CD14-positive monocyte (primary cell): ENCODE measurements at regions not wholly inside any gene's neighbourhood (a gene's known extent, or its start where the extent isn't known, plus 50 kb on each side); places are given as distances from the start of the nearest gene placed in this dataset.
A peak's percentile ranks its signal among the peaks of the same experiment; 100 is the strongest.

ENCODE experiments used
- DNase-seq, 3 donors: peaks; one replicate each; pipeline ENCODE4 v3.0.0-alpha.2; 2011 to 2022
- H2AFZ ChIP-seq: 2 replicates; pipeline ENCODE4 v1.6.0; 2012; ENCODE audit warnings: mild to moderate bottlenecking, low read depth, low read length, inconsistent platforms; ENCODE audit not compliant: insufficient read depth, poor library complexity, severe bottlenecking
- H3K27ac ChIP-seq, 2 donors: 1 replicate in 1 of 2; 2 replicates in 1 of 2; pipeline ENCODE4 v1.5.1; 2012 to 2013; ENCODE audit warnings: low read length in 2 of 2, control low read depth in 1 of 2, inconsistent platforms in 1 of 2, low read depth in 1 of 2, mild to moderate bottlenecking in 1 of 2
- H3K27me3 ChIP-seq, 2 donors: one replicate each; pipeline versions ENCODE4 v1.6.0 to v1.6.1; 2011 to 2013; ENCODE audit warnings: low read length in 2 of 2; ENCODE audit not compliant: control insufficient read depth in 2 of 2, insufficient read depth in 2 of 2
- H3K36me3 ChIP-seq, 2 donors: replicated peaks in 1 of 2; 1 replicate in 1 of 2; 2 replicates in 1 of 2; pipeline versions ENCODE4 v1.5.1 to v1.6.1; 2012 to 2013; ENCODE audit warnings: low read length in 2 of 2, control low read depth in 1 of 2, inconsistent platforms in 1 of 2, mild to moderate bottlenecking in 1 of 2; ENCODE audit not compliant: insufficient read depth in 2 of 2, control insufficient read depth in 1 of 2
- H3K4me1 ChIP-seq, 2 donors: 1 replicate in 1 of 2; 2 replicates in 1 of 2; pipeline versions ENCODE4 v1.5.1 to v1.6.1; 2012 to 2013; ENCODE audit warnings: low read length in 2 of 2, control low read depth in 1 of 2, inconsistent platforms in 1 of 2, mild to moderate bottlenecking in 1 of 2, moderate library complexity in 1 of 2; ENCODE audit not compliant: insufficient read depth in 2 of 2, control insufficient read depth in 1 of 2
- H3K4me2 ChIP-seq: replicated peaks from 2 replicates; pipeline ENCODE3; 2012; ENCODE audit warnings: low read length, moderate library complexity, mild to moderate bottlenecking; ENCODE audit not compliant: poor library complexity, severe bottlenecking; ENCODE audit errors: extremely low read depth
- H3K4me3 ChIP-seq, 3 experiments: fragments of 200-600 bp in 1 of 3; sonication (generic) in 1 of 3; replicated peaks in 1 of 3; 1 replicate in 2 of 3; 2 replicates in 1 of 3; pipeline ENCODE4 v1.5.1; 2011 to 2013; ENCODE audit warnings: low read length in 3 of 3, mild to moderate bottlenecking in 3 of 3, control low read depth in 2 of 3, low read depth in 2 of 3, inconsistent platforms in 1 of 3, moderate library complexity in 1 of 3
- H3K79me2 ChIP-seq: 2 replicates; pipeline ENCODE4 v1.6.0; 2012; ENCODE audit warnings: mild to moderate bottlenecking, control low read depth, inconsistent platforms, low read length, moderate library complexity; ENCODE audit not compliant: insufficient read depth
- H3K9ac ChIP-seq: 2 replicates; pipeline ENCODE4 v1.6.0; 2017; ENCODE audit warnings: low read length, mild to moderate bottlenecking; ENCODE audit not compliant: insufficient read depth, poor library complexity, severe bottlenecking
- H3K9me3 ChIP-seq, 2 donors: replicated peaks in 1 of 2; 1 replicate in 1 of 2; 2 replicates in 1 of 2; pipeline versions ENCODE4 v1.5.1 to v1.6.1; 2012 to 2013; ENCODE audit warnings: low read length in 2 of 2, control low read depth in 1 of 2; ENCODE audit not compliant: control insufficient read depth in 1 of 2, insufficient read depth in 1 of 2
- H4K20me1 ChIP-seq: 2 replicates; pipeline ENCODE4 v1.6.0; 2012; ENCODE audit warnings: mild to moderate bottlenecking, low read length, control low read depth, moderate library complexity; ENCODE audit not compliant: insufficient read depth
- H3K27ac Mint-ChIP-seq, 7 donors: one replicate each; pipeline ENCODE4 v1.8.0; 2020; ENCODE audit warnings: mild to moderate bottlenecking in 7 of 7, mixed read lengths in 7 of 7, moderate library complexity in 6 of 7, inconsistent platforms in 2 of 7
- H3K27me3 Mint-ChIP-seq, 3 donors: one replicate each; pipeline ENCODE4 v1.8.0; 2021 to 2022; ENCODE audit warnings: low read depth in 3 of 3, mild to moderate bottlenecking in 3 of 3, mixed read lengths in 3 of 3, moderate library complexity in 3 of 3, inconsistent platforms in 1 of 3
- H3K36me3 Mint-ChIP-seq, 2 donors: one replicate each; pipeline ENCODE4 v1.8.0; 2020; ENCODE audit warnings: mixed read lengths in 2 of 2, inconsistent platforms in 1 of 2, mild to moderate bottlenecking in 1 of 2
- H3K4me1 Mint-ChIP-seq: one replicate; pipeline ENCODE4 v1.8.0; 2020; ENCODE audit warnings: mild to moderate bottlenecking, mixed read lengths
- H3K4me3 Mint-ChIP-seq, 2 donors: one replicate each; pipeline ENCODE4 v1.8.0; 2020; ENCODE audit warnings: mild to moderate bottlenecking in 2 of 2, mixed read lengths in 2 of 2, moderate library complexity in 1 of 2
- H3K9me3 Mint-ChIP-seq, 7 donors: one replicate each; pipeline ENCODE4 v1.8.0; 2020 to 2022; ENCODE audit warnings: mixed read lengths in 7 of 7, mild to moderate bottlenecking in 6 of 7, moderate library complexity in 6 of 7, inconsistent platforms in 2 of 7
- WGBS: methylation state at CpG from one replicate; pipeline ENCODE4 v1.1.5; 2013; ENCODE audit warnings: missing lambda C conversion rate; ENCODE audit not compliant: insufficient coverage; 5-methylcytosine and 5-hydroxymethylcytosine counted together
- intact Hi-C, 2 donors: fragments of 100-400 bp; cut with micrococcal nuclease; formaldehyde crosslinking; loops; one replicate each; pipeline versions ENCODE4 v1.15.0 to v1.15.1; 2023
- TF ChIP-seq, protein P1 (sequence below): fragments of 200-600 bp; IDR thresholded peaks from one replicate; pipeline ENCODE4 v1.8.0; 2022; ENCODE audit warnings: antibody characterized with exemption, mild to moderate bottlenecking

DNA sequence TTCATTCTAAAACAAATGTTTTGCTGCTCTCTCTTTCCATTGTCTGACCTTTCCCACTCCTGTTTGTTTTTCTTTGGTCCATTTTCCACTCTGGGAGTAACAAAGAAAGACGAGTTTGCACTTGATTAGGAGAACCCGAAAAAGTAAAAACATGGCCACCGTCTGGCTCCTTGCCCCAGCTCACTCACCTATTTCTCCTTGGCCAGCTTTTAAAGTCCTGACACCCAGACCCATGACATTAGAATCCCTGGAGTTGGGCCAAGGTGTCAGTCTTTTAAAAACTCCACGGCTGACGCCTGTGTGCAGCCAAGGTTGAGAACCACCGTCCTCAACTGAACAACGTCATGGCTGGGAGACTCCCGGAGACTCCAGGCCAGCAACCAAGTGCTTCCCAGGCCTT, 63.6 kb upstream of the FLT1 start:
- H3K9me3 ChIP-seq = no peaks in the 10 kb centered on the region
- H3K36me3 ChIP-seq = no peaks in the 10 kb centered on the region
- H3K4me3 Mint-ChIP-seq = no peak overlapping the region
- no peak overlapping the region for H3K4me3 ChIP-seq
- intact Hi-C loops = no loop called here
- H4K20me1 ChIP-seq = no peaks in the 10 kb centered on the region
- no peak overlapping the region for H3K9ac ChIP-seq
- peak overlapping the region in 3 of 7 donors; percentile 5 to 37 (median 28) for H3K27ac Mint-ChIP-seq
- no peak overlapping the region for H3K27ac ChIP-seq
- peaks cover 2 to 7% of the 10 kb centered on the region in 2 donors for H3K4me1 ChIP-seq
- H3K79me2 ChIP-seq = no peaks in the 10 kb centered on the region
- H3K9me3 Mint-ChIP-seq = peaks cover 0 to 4% (median 0%) of the 10 kb centered on the region in 7 donors
- no peak overlapping the region for H3K4me2 ChIP-seq
- peaks cover 2 to 3% (median 3%) of the 10 kb centered on the region in 3 donors for H3K27me3 Mint-ChIP-seq
- H3K36me3 Mint-ChIP-seq = no peaks in the 10 kb centered on the region
- TF ChIP-seq, protein P1, sequence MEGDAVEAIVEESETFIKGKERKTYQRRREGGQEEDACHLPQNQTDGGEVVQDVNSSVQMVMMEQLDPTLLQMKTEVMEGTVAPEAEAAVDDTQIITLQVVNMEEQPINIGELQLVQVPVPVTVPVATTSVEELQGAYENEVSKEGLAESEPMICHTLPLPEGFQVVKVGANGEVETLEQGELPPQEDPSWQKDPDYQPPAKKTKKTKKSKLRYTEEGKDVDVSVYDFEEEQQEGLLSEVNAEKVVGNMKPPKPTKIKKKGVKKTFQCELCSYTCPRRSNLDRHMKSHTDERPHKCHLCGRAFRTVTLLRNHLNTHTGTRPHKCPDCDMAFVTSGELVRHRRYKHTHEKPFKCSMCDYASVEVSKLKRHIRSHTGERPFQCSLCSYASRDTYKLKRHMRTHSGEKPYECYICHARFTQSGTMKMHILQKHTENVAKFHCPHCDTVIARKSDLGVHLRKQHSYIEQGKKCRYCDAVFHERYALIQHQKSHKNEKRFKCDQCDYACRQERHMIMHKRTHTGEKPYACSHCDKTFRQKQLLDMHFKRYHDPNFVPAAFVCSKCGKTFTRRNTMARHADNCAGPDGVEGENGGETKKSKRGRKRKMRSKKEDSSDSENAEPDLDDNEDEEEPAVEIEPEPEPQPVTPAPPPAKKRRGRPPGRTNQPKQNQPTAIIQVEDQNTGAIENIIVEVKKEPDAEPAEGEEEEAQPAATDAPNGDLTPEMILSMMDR = no peak
- no peak for DNase-seq
- no peaks in the 10 kb centered on the region for H3K27me3 ChIP-seq
- peaks cover 13% of the 10 kb centered on the region for H3K4me1 Mint-ChIP-seq
- 97% methylated on average over 7 of the region's 8 CpGs for WGBS
- H2AFZ ChIP-seq = no peak overlapping the region

DNA sequence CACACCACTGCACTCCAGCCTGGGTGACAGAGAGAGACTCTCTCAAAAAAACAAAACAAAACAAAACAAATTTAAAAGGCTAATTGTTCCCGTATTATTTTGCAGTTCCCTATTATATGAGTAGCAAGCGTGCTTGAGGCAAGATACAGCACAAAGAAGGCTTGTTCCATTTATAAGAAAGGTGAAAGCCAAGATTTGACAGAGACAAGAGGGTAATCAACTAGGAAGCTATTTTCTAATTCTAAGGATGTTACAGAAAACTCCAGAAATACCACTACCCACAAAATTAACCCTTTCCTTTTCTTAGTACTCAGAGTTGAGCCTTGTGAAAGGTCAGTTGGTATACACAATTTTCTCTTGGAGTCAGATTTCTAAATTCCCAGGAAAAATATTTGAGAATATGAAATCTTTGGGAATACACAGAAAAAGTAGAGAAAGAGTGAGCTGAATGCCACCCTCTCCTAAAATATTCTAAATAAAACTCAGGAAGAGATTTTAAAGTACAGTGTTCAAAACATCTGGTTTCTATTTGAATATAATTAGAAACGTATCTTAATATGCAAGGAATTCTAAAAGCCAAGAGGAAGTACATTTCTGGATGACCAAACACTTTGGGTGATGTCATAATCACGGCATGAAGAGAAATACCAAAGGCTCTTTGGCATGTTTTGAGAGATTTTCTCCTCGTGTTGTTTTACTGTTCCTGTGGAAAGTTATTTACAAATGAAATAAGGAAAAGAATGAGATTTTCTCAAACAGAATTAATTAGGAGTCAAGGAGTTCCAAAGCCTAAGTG, 63.0 kb upstream of the FLT1 start:
- Mint-ChIP-seq H3K9me3 (peaks cover 0 to 4% (median 0%) of the 10 kb centered on the region in 7 donors), H3K27ac (peak overlapping the region in 1 of 7 donors; percentile 40), H3K4me1 (peaks cover 11% of the 10 kb centered on the region), H3K27me3 (peaks cover 2 to 5% (median 3%) of the 10 kb centered on the region in 3 donors), H3K36me3 (no peaks in the 10 kb centered on the region), H3K4me3 (no peak overlapping the region)
- no peak overlapping the region for H3K27ac ChIP-seq
- peaks cover 5 to 7% of the 10 kb centered on the region in 2 donors for H3K4me1 ChIP-seq
- intact Hi-C loops = no loop called here
- H2AFZ ChIP-seq = no peak overlapping the region
- H4K20me1 ChIP-seq = no peaks in the 10 kb centered on the region
- peak; percentile 29 to 57 (median 56) for DNase-seq
- no peak overlapping the region for H3K4me3 ChIP-seq
- no peak overlapping the region for H3K4me2 ChIP-seq
- no peaks in the 10 kb centered on the region for H3K27me3 ChIP-seq
- H3K36me3 ChIP-seq = no peaks in the 10 kb centered on the region
- no CpG with 5 or more reads among the region's 5 CpGs for WGBS
- H3K79me2 ChIP-seq = no peaks in the 10 kb centered on the region
- TF ChIP-seq, protein P1 = no peak
- H3K9me3 ChIP-seq = no peaks in the 10 kb centered on the region
- no peak overlapping the region for H3K9ac ChIP-seq
